Midbrain (tissue), 1 donor: ENCODE measurements at regions not wholly inside any gene's neighbourhood (a gene's known extent, or its start where the extent isn't known, plus 50 kb on each side); places are given as distances from the start of the nearest gene placed in this dataset.
"Not testable (repeated sequence)": the region's sequence is repeated elsewhere in the genome, so short reads cannot be mapped to it uniquely, and the experiment has no call there.

Experiments
- DNase-seq: peaks from one replicate; lab custom pipeline; 2025; lab: John Stamatoyannopoulos, UW

GRCh38 chr1:116185161-116185701 is 74.0 kb downstream of the MAB21L3 start:
- DNase-seq: no peak

- no peak for DNase-seq
These were observed 78.3 kb downstream of the MAB21L3 start for GRCh38 chr1:116189481-116189880.

- DNase-seq: no peak
These were observed 80.1 kb downstream of the MAB21L3 start for GRCh38 chr1:116191294-116191693.

- DNase-seq: no peak
These were observed 82.6 kb downstream of the MAB21L3 start for GRCh38 chr1:116193768-116194167.

- no peak for DNase-seq
These were observed 83.4 kb downstream of the MAB21L3 start for GRCh38 chr1:116194568-116194967.

- no peak for DNase-seq
These were observed 84.1 kb downstream of the MAB21L3 start for GRCh38 chr1:116195077-116195868.

GRCh38 chr1:116200343-116200742 is 89.1 kb downstream of the MAB21L3 start:
- DNase-seq: not testable (repeated sequence)

- no peak for DNase-seq
These were observed 90.7 kb downstream of the MAB21L3 start for GRCh38 chr1:116201911-116202310.

GRCh38 chr1:116203181-116203723 is 92.1 kb downstream of the MAB21L3 start:
- DNase-seq: no peak

GRCh38 chr1:116203920-116204319 is 92.7 kb downstream of the MAB21L3 start:
- DNase-seq: no peak

- no peak for DNase-seq
These were observed 94.9 kb downstream of the MAB21L3 start for GRCh38 chr1:116205941-116206679.

GRCh38 chr1:116207126-116207735 is 96.0 kb downstream of the MAB21L3 start:
- DNase-seq: no peak

- DNase-seq: no peak
These were observed 96.9 kb downstream of the MAB21L3 start for GRCh38 chr1:116208136-116208535.

GRCh38 chr1:116211294-116211693 is 100.1 kb downstream of the MAB21L3 start:
- DNase-seq: no peak

GRCh38 chr1:116218922-116219321 is 107.7 kb downstream of the MAB21L3 start:
- DNase-seq: no peak

GRCh38 chr1:116219651-116220434 is 108.6 kb downstream of the MAB21L3 start:
- no peak for DNase-seq

GRCh38 chr1:116224111-116224510 is 112.9 kb downstream of the MAB21L3 start:
- no peak for DNase-seq

- DNase-seq: no peak
These were observed 113.4 kb downstream of the MAB21L3 start for GRCh38 chr1:116224561-116224960.

- no peak for DNase-seq
These were observed 114.8 kb downstream of the MAB21L3 start for GRCh38 chr1:116226017-116226416.

- DNase-seq: no peak
These were observed 117.3 kb downstream of the MAB21L3 start for GRCh38 chr1:116228511-116228910.

- DNase-seq: no peak
These were observed 119.5 kb downstream of the MAB21L3 start for GRCh38 chr1:116230712-116231111.
